HCT116 (cell line): ENCODE measurements at regions not wholly inside any gene's neighbourhood (a gene's known extent, or its start where the extent isn't known, plus 50 kb on each side); places are given as distances from the start of the nearest gene placed in this dataset.

ENCODE experiments used
- ATAC-seq: fragments of 200-7000 bp; cut with Tn5 transposase; 2 replicates; pipeline ENCODE4 v1.9.1; 2020; ENCODE audit warnings: mild to moderate bottlenecking, moderate library complexity
- BruUV-seq: library from RNA; stranded (reverse); fragments of 400-500 nt; replicated peaks from 2 replicates; lab custom pipeline; 2021; lab: Mats Ljungman, UMichigan
- CTCF ChIA-PET: fragments of 300-600 bp; sonication (Branson Sonifier 250); formaldehyde crosslinking; loops from one replicate; lab custom pipeline; 2021; ENCODE audit warnings: antibody characterized with exemption; lab: Charles Lee
- POLR2A ChIA-PET: fragments of 300-600, 350-600 bp; sonication (Branson Sonifier 250); formaldehyde crosslinking; loops from one replicate; lab custom pipeline; 2021; ENCODE audit warnings: antibody characterized with exemption; lab: Charles Lee
- RAD21 ChIA-PET, 2 experiments: fragments of 300-600 bp; sonication (Branson Sonifier 250); formaldehyde crosslinking; loops; one replicate each; lab custom pipeline; 2023; ENCODE audit warnings: low total read pairs in 2 of 2; ENCODE audit not compliant: uncharacterized antibody in 2 of 2, unreplicated experiment in 2 of 2, low non-redundant PET in 1 of 2; lab: Charles Lee
- DNase-seq: peaks from one replicate; pipeline ENCODE4 v3.0.0-alpha.2; 2010; ENCODE audit warnings: low read depth, low spot score
- H2AFZ ChIP-seq: fragments of 200-600 bp; shearing (Covaris generic), sonication (generic); 2 replicates; pipeline ENCODE4 v1.6.1; 2017; ENCODE audit warnings: low read depth, mixed run types, mixed read lengths, antibody characterized with exemption, low read length; ENCODE audit not compliant: poor library complexity, severe bottlenecking
- H3K27ac ChIP-seq: 2 replicates; pipeline ENCODE4 v1.5.1; 2012; ENCODE audit warnings: low read depth, low read length
- H3K27me3 ChIP-seq: fragments of 200-600 bp; sonication (generic); 2 replicates; pipeline ENCODE4 v1.6.1; 2016; ENCODE audit warnings: mixed run types, low read length, mixed read lengths; ENCODE audit not compliant: insufficient read depth
- H3K36me3 ChIP-seq, 2 experiments: fragments of 200-500 bp in 1 of 2; fragments of 200-600 bp in 1 of 2; sonication (Bioruptor generic) in 1 of 2; sonication (generic) in 1 of 2; 2 replicates each; pipeline versions ENCODE4 v1.5.1 to v1.6.1; 2014 to 2016; ENCODE audit warnings: low read length in 2 of 2, inconsistent platforms in 1 of 2, mixed read lengths in 1 of 2, mixed run types in 1 of 2; ENCODE audit not compliant: insufficient read depth in 2 of 2, control insufficient read depth in 1 of 2
- H3K4me1 ChIP-seq, 2 experiments: fragments of 200-600 bp in 1 of 2; sonication (generic) in 1 of 2; 2 replicates each; pipeline versions ENCODE4 v1.5.1 to v1.6.1; 2012 to 2017; ENCODE audit warnings: low read length in 2 of 2, inconsistent platforms in 1 of 2, mild to moderate bottlenecking in 1 of 2, mixed read lengths in 1 of 2, mixed run types in 1 of 2, moderate library complexity in 1 of 2; ENCODE audit not compliant: insufficient read depth in 2 of 2, control insufficient read depth in 1 of 2
- H3K4me2 ChIP-seq: fragments of 200-600 bp; sonication (generic); 2 replicates; pipeline ENCODE4 v1.6.1; 2017; ENCODE audit warnings: mixed run types, low read length, mixed read lengths
- H3K4me3 ChIP-seq, 2 experiments: fragments of 200-600 bp in 1 of 2; sonication (generic) in 1 of 2; replicated peaks in 1 of 2; 2 replicates each; pipeline ENCODE4 v1.5.1; 2011 to 2016; ENCODE audit warnings: low read length in 2 of 2, control low read depth in 1 of 2, low read depth in 1 of 2, mild to moderate bottlenecking in 1 of 2, mixed read lengths in 1 of 2, mixed run types in 1 of 2
- H3K79me2 ChIP-seq: fragments of 200-600 bp; sonication (generic); 2 replicates; pipeline ENCODE4 v1.6.1; 2017; ENCODE audit warnings: mild to moderate bottlenecking, mixed run types, low read length, moderate library complexity, mixed read lengths; ENCODE audit not compliant: insufficient read depth
- H3K9ac ChIP-seq: fragments of 200-600 bp; sonication (generic); 2 replicates; pipeline ENCODE4 v1.6.1; 2016; ENCODE audit warnings: low read length, mixed read lengths
- H3K9me2 ChIP-seq: fragments of 200-600 bp; sonication (generic), shearing (Covaris generic); 2 replicates; pipeline ENCODE4 v1.6.1; 2017; ENCODE audit warnings: mixed run types, mild to moderate bottlenecking, moderate library complexity; ENCODE audit not compliant: insufficient read depth
- H3K9me3 ChIP-seq, 2 experiments: fragments of 200-500 bp in 1 of 2; fragments of 200-600 bp in 1 of 2; sonication (Bioruptor generic) in 1 of 2; sonication (generic) in 1 of 2; 2 replicates each; pipeline ENCODE4 v1.6.1; 2014 to 2017; ENCODE audit warnings: low read length in 2 of 2, mixed read lengths in 2 of 2, inconsistent platforms in 1 of 2, low read depth in 1 of 2, mild to moderate bottlenecking in 1 of 2, mixed run types in 1 of 2, moderate library complexity in 1 of 2; ENCODE audit not compliant: control insufficient read depth in 1 of 2, insufficient read depth in 1 of 2
- H4K20me1 ChIP-seq: fragments of 200-600 bp; sonication (generic), shearing (Covaris generic); 2 replicates; pipeline ENCODE4 v1.6.1; 2017; ENCODE audit warnings: mixed run types, mild to moderate bottlenecking, moderate library complexity; ENCODE audit not compliant: insufficient read depth
- CBX3 ChIP-seq: IDR thresholded peaks from 2 replicates; pipeline ENCODE4 v1.6.1; 2012; ENCODE audit warnings: low read depth
- CEBPB ChIP-seq: IDR thresholded peaks from 2 replicates; pipeline ENCODE4 v1.6.1; 2012; ENCODE audit warnings: low read depth
- EGR1 ChIP-seq: IDR thresholded peaks from 2 replicates; pipeline ENCODE4 v1.6.1; 2012; ENCODE audit warnings: low read depth
- ELF1 ChIP-seq: IDR thresholded peaks from 2 replicates; pipeline ENCODE4 v1.6.1; 2012; ENCODE audit warnings: low read depth, borderline replicate concordance
- EZH2 ChIP-seq: fragments of 200-600 bp; sonication (generic); IDR thresholded peaks from 2 replicates; pipeline ENCODE4 v1.6.1; 2017; ENCODE audit warnings: antibody characterized with exemption, mixed run types
- EZH2phosphoT487 ChIP-seq: fragments of 200-600 bp; IDR thresholded peaks from 2 replicates; pipeline ENCODE4 v1.6.1; 2018; ENCODE audit warnings: antibody characterized with exemption, borderline replicate concordance
- FOSL1 ChIP-seq: IDR thresholded peaks from 2 replicates; pipeline ENCODE4 v1.6.1; 2012; ENCODE audit warnings: low read depth
- JUND ChIP-seq: IDR thresholded peaks from 2 replicates; pipeline ENCODE4 v1.6.1; 2012
- MAX ChIP-seq: IDR thresholded peaks from 2 replicates; pipeline ENCODE4 v1.6.1; 2012
- POLR2AphosphoS5 ChIP-seq: IDR thresholded peaks from 2 replicates; pipeline ENCODE4 v1.6.1; 2011; ENCODE audit warnings: mild to moderate bottlenecking, low read depth, low read length, moderate library complexity
- RAD21 ChIP-seq: IDR thresholded peaks from 2 replicates; pipeline ENCODE4 v1.6.1; 2012; ENCODE audit warnings: low read depth, mild to moderate bottlenecking
- REST ChIP-seq: IDR thresholded peaks from 2 replicates; pipeline ENCODE4 v1.6.1; 2012; ENCODE audit warnings: low read depth
- SIN3A ChIP-seq: IDR thresholded peaks from 2 replicates; pipeline ENCODE4 v1.6.1; 2012; ENCODE audit warnings: low read depth
- SP1 ChIP-seq: IDR thresholded peaks from 2 replicates; pipeline ENCODE4 v1.6.1; 2012; ENCODE audit warnings: low read depth
- TCF7L2 ChIP-seq: IDR thresholded peaks from 2 replicates; pipeline ENCODE4 v1.7.0; 2011; ENCODE audit warnings: borderline replicate concordance, inconsistent platforms; ENCODE audit not compliant: insufficient read depth, insufficient read length; ENCODE audit errors: extremely low read depth
- YY1 ChIP-seq: IDR thresholded peaks from 2 replicates; pipeline ENCODE4 v1.6.1; 2011; ENCODE audit warnings: low read length, low read depth, moderate library complexity, mild to moderate bottlenecking; ENCODE audit not compliant: insufficient replicate concordance; ENCODE audit errors: extremely low read depth
- ZFX ChIP-seq: fragments of 450-650 bp; IDR thresholded peaks from 2 replicates; pipeline ENCODE4 v1.6.1; 2017
- ZNF274 ChIP-seq: fragments of 200-500 bp; sonication (Bioruptor generic); IDR thresholded peaks from 2 replicates; pipeline ENCODE4 v1.6.1; 2014; ENCODE audit warnings: mild to moderate bottlenecking, low read depth, low read length, inconsistent platforms
- intact Hi-C: fragments of 100-400 bp; cut with micrococcal nuclease; formaldehyde crosslinking; loops from 2 replicates; pipeline ENCODE4 v1.10.0; 2022

GRCh38 chr1:228927421-228927820 is 192.1 kb downstream of the RHOU start:
- DNase-seq = no peak
- BruUV-seq = no TSS peak
- H4K20me1 ChIP-seq = no peaks in the 10 kb centered on the region
- no peak for TF ChIP-seq ELF1
- no peak for TF ChIP-seq EGR1
- no peak for TF ChIP-seq POLR2AphosphoS5
- no peak for TF ChIP-seq TCF7L2
- no peak for TF ChIP-seq YY1
- TF ChIP-seq ZFX = no peak
- no peak for TF ChIP-seq JUND
- TF ChIP-seq SP1 = no peak
- TF ChIP-seq CBX3 = no peak
- no peak overlapping the region for H3K27ac ChIP-seq
- POLR2A ChIA-PET = no interaction called here
- no peak overlapping the region for H3K4me2 ChIP-seq
- CTCF ChIA-PET = no interaction called here
- no peaks in the 10 kb centered on the region for H3K9me3 ChIP-seq
- no peak overlapping the region for H3K4me3 ChIP-seq
- H3K4me1 ChIP-seq = no peaks in the 10 kb centered on the region
- RAD21 ChIA-PET = no interaction called here
- intact Hi-C loops = no loop called here
- no peaks in the 10 kb centered on the region for H3K79me2 ChIP-seq
- no peaks in the 10 kb centered on the region for H3K36me3 ChIP-seq
- no peak overlapping the region for H2AFZ ChIP-seq
- no peak for ATAC-seq
- H3K27me3 ChIP-seq = no peaks in the 10 kb centered on the region
- H3K9me2 ChIP-seq = no peaks in the 10 kb centered on the region
- no peak overlapping the region for H3K9ac ChIP-seq

- CTCF ChIA-PET = no interaction called here
- Histone ChIP-seq H2AFZ (no peak overlapping the region), H3K36me3 (no peaks in the 10 kb centered on the region), H3K9me3 (no peaks in the 10 kb centered on the region), H4K20me1 (no peaks in the 10 kb centered on the region), H3K27me3 (no peaks in the 10 kb centered on the region), H3K4me2 (no peak overlapping the region), H3K79me2 (no peaks in the 10 kb centered on the region), H3K27ac (no peak overlapping the region), H3K9ac (no peak overlapping the region), H3K9me2 (no peaks in the 10 kb centered on the region), H3K4me3 (no peak overlapping the region), H3K4me1 (no peaks in the 10 kb centered on the region)
- ATAC-seq = no peak
- DNase-seq = no peak
- intact Hi-C loops = no loop called here
- POLR2A ChIA-PET = no interaction called here
- RAD21 ChIA-PET = no interaction called here
- BruUV-seq = no TSS peak
- TF ChIP-seq MAX (no peak), YY1 (no peak), FOSL1 (no peak), RAD21 (no peak), CBX3 (no peak), ZFX (no peak), EZH2 (no peak), ZNF274 (no peak), TCF7L2 (no peak), SIN3A (no peak), SP1 (no peak), EZH2phosphoT487 (no peak), CEBPB (no peak), REST (no peak), EGR1 (no peak)
Observed at GRCh38 chr1:228927946-228928898, 192.9 kb downstream of the RHOU start.
